Mesothelial cell of epicardium (in vitro differentiated cells): ENCODE measurements at regions not wholly inside any gene's neighbourhood (a gene's known extent, or its start where the extent isn't known, plus 50 kb on each side); places are given as distances from the start of the nearest gene placed in this dataset.

Source experiments
- DNase-seq, 2 experiments: peaks; one replicate each; pipeline ENCODE4 v3.0.0; 2021; ENCODE audit warnings: low spot score in 2 of 2; ENCODE audit not compliant: unreplicated experiment in 2 of 2
- H3K27ac Mint-ChIP-seq: 2 replicates; pipeline ENCODE4 v1.8.0; 2021; ENCODE audit warnings: mixed read lengths
- H3K27me3 Mint-ChIP-seq: 2 replicates; pipeline ENCODE4 v1.8.0; 2021; ENCODE audit warnings: low read depth, mixed read lengths
- H3K36me3 Mint-ChIP-seq: 2 replicates; pipeline ENCODE4 v1.8.0; 2021; ENCODE audit warnings: mixed read lengths
- H3K4me1 Mint-ChIP-seq: 2 replicates; pipeline ENCODE4 v1.8.0; 2021; ENCODE audit warnings: mixed read lengths
- H3K4me3 Mint-ChIP-seq: 2 replicates; pipeline ENCODE4 v1.8.0; 2021; ENCODE audit warnings: mild to moderate bottlenecking, moderate library complexity, mixed read lengths
- H3K9me3 Mint-ChIP-seq: 2 replicates; pipeline ENCODE4 v1.8.0; 2021; ENCODE audit warnings: mixed read lengths
- CTCF ChIP-seq: fragments of 200-600 bp; sonication (generic); IDR thresholded peaks from one replicate; pipeline ENCODE4 v1.5.0; 2021; ENCODE audit warnings: antibody characterized with exemption; ENCODE audit not compliant: unreplicated experiment

- H3K9me3 Mint-ChIP-seq: peaks cover 4% of the 10 kb centered on the region
- H3K27ac Mint-ChIP-seq: no peak overlapping the region
- H3K36me3 Mint-ChIP-seq: no peaks in the 10 kb centered on the region
- no peak for TF ChIP-seq CTCF
- peaks cover 1% of the 10 kb centered on the region for H3K27me3 Mint-ChIP-seq
- no peak for DNase-seq
- no peak overlapping the region for H3K4me3 Mint-ChIP-seq
- H3K4me1 Mint-ChIP-seq: no peaks in the 10 kb centered on the region
Observed at GRCh38 chr1:90786709-90787108, 69.6 kb upstream of the BARHL2 start.

GRCh38 chr1:90784186-90784847, 67.2 kb upstream of the BARHL2 start:
- no peaks in the 10 kb centered on the region for H3K4me1 Mint-ChIP-seq
- H3K9me3 Mint-ChIP-seq: no peaks in the 10 kb centered on the region
- no peaks in the 10 kb centered on the region for H3K36me3 Mint-ChIP-seq
- DNase-seq: no peak
- TF ChIP-seq CTCF: no peak
- H3K27ac Mint-ChIP-seq: no peak overlapping the region
- peaks cover 1% of the 10 kb centered on the region for H3K27me3 Mint-ChIP-seq
- H3K4me3 Mint-ChIP-seq: no peak overlapping the region

- H3K27me3 Mint-ChIP-seq: peaks cover 1% of the 10 kb centered on the region
- no peak overlapping the region for H3K4me3 Mint-ChIP-seq
- H3K9me3 Mint-ChIP-seq: no peaks in the 10 kb centered on the region
- no peaks in the 10 kb centered on the region for H3K4me1 Mint-ChIP-seq
- no peaks in the 10 kb centered on the region for H3K36me3 Mint-ChIP-seq
- no peak for TF ChIP-seq CTCF
- no peak for DNase-seq
- H3K27ac Mint-ChIP-seq: no peak overlapping the region
Observed at GRCh38 chr1:90783181-90783580, 66.1 kb upstream of the BARHL2 start.

GRCh38 chr1:90782046-90782445, 64.9 kb upstream of the BARHL2 start:
- TF ChIP-seq CTCF: no peak
- Mint-ChIP-seq H3K27ac (no peak overlapping the region), H3K9me3 (no peaks in the 10 kb centered on the region), H3K4me1 (no peaks in the 10 kb centered on the region), H3K36me3 (no peaks in the 10 kb centered on the region), H3K27me3 (peaks cover 1% of the 10 kb centered on the region), H3K4me3 (no peak overlapping the region)
- DNase-seq: no peak

- TF ChIP-seq CTCF: no peak
- Mint-ChIP-seq H3K4me1 (no peaks in the 10 kb centered on the region), H3K9me3 (no peaks in the 10 kb centered on the region)
Observed at GRCh38 chr1:90781534-90781933, 64.4 kb upstream of the BARHL2 start.

GRCh38 chr1:90780981-90781380, 63.9 kb upstream of the BARHL2 start:
- H3K27me3 Mint-ChIP-seq: peaks cover 1% of the 10 kb centered on the region
- H3K4me3 Mint-ChIP-seq: no peak overlapping the region
- no peaks in the 10 kb centered on the region for H3K36me3 Mint-ChIP-seq
- no peak for TF ChIP-seq CTCF
- no peak overlapping the region for H3K27ac Mint-ChIP-seq
- no peaks in the 10 kb centered on the region for H3K9me3 Mint-ChIP-seq
- no peaks in the 10 kb centered on the region for H3K4me1 Mint-ChIP-seq
- DNase-seq: no peak

More at GRCh38 chr1:90781534-90781933, 64.4 kb upstream of the BARHL2 start:
- H3K4me3 Mint-ChIP-seq: no peak overlapping the region
- H3K27ac Mint-ChIP-seq: no peak overlapping the region
- H3K27me3 Mint-ChIP-seq: peaks cover 1% of the 10 kb centered on the region
- H3K36me3 Mint-ChIP-seq: no peaks in the 10 kb centered on the region
- DNase-seq: no peak
